HG03521 (cell line): ENCODE measurements at regions not wholly inside any gene's neighbourhood (a gene's known extent, or its start where the extent isn't known, plus 50 kb on each side); places are given as distances from the start of the nearest gene placed in this dataset.
A peak's percentile ranks its signal among the peaks of the same experiment; 100 is the strongest.

ENCODE experiments used
- ATAC-seq: cut with Tn5 transposase; IDR thresholded peaks from one replicate; pipeline ENCODE4 v1.9.1; 2021; ENCODE audit warnings: mild to moderate bottlenecking, moderate library complexity; ENCODE audit not compliant: unreplicated experiment

DNA sequence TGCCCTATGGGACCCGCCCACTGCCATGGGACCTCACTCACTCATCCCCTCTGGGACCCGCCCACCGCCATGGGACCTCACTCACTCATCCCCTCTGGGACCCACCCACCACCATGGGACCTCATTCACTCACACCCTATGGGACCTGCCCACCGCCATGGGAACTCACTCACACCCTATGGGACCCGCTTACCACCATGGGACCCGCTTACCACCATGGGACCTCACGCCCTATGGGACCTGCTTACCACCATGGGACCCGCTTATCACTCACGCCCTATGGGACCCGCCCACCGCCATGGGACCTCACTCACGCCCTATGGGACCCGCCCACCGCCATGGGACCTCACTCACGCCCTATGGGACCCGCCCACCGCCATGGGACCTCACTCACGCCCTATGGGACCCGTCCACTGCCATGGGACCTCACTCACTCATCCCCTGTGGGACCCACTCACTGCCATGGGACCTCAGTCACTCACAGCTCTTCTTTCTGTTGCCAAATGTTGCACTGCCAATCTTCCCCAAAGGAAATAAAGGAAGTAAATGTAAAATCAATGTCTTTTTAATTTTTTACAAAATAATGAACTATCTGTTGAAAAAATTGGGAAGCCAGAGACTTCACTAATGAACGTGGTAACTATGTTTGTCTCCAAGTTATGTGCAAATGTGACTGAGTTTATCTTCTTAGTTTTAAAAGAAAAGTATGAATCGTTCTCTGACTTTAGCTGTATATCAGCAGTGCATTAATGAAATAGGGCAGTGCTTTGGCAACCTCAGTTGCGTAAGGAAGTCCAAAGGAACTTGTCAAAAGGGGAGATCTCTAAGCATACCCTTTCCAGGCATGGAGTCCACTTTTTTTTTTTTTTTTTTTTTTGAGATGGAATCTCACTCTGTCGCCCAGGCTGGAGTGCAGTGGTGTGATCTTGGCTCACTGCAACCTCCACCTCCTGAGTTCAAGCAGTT lies 101.5 kb upstream of the MGAT5 start:
- no peak for ATAC-seq

GRCh38 chr2:134153294-134153880 lies 100.5 kb upstream of the MGAT5 start:
- ATAC-seq: no peak

DNA sequence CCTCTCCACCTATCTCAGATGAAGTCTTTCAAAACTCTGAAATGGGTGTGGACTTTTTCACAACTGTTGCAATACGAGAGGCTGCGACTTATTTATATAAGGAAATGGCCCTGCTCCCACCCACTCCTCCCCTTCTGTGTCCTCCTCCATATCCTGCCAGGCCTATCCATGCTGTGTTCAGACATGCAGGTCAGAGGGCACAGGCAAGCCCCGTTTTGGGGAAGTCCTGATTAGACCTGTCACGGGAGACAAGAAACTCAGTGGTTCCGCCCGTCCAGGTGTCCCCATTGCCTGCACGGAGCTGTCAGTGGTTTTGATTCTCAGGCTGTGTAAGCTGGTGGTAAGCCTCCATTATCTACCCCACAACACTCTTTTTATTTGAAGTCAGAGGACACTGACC lies 99.6 kb upstream of the MGAT5 start:
- peak; percentile 58 for ATAC-seq

- peak; percentile 79 for ATAC-seq
These were observed 98.7 kb upstream of the MGAT5 start for GRCh38 chr2:134155134-134155533.

DNA sequence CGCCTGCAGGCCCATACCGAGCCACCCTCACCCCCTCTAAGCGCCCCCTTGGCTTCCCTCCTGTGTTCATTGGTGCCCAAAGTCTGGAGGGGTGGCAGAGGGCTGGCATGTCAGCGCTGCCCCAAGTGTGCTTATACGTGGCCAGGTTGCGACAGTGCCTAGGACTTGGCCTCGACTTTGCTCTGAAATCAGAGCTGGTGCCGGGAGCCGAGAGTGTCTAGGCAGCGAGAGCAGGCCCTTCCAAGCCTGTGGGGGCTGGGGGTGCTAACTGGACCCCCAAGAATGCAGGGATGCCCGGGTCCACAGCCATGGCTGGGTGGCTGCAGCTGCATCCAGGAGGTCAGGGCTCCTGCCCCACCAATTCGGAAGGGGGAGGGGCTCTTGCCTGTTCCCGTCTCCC lies 95.6 kb upstream of the MGAT5 start:
- no peak for ATAC-seq

DNA sequence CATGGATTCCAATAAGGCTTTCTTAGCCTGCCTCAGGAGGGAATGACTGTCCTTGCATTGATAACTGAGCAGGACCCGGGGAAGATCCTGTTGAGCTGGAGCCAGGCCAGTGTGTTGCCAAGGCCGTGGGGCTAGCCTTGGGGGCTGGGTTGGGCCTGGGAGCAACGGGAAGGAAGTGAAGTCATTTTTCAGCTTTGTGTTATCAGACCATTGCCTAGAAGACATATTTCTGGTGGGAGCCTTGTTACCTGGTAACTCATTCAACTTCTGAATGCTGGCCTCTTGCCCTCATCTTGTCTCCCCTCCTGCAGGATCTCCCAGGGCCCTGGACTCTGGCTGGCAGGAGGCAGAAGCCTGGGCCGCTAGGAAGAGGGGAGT lies 92.7 kb upstream of the MGAT5 start:
- ATAC-seq: no peak

DNA sequence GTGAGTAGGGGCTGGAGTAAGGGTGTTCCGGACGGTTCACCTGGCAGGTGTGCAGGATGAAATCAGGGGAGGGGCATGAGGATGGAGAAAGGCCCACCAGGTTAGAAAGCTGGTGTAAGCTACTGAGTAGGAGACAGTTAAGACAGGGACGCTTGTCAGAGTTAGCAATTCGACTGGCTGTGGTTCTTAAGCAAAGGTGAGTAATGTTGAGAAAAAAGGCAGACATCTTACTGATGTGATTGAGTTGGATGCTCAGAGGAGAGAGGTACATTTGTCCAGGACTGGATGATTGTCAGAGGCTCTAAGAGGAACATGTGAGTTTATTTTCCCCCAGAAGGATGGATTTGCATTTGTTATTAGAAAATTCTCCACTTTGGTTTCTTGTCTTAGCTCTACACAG lies 90.5 kb upstream of the MGAT5 start:
- ATAC-seq: no peak

DNA sequence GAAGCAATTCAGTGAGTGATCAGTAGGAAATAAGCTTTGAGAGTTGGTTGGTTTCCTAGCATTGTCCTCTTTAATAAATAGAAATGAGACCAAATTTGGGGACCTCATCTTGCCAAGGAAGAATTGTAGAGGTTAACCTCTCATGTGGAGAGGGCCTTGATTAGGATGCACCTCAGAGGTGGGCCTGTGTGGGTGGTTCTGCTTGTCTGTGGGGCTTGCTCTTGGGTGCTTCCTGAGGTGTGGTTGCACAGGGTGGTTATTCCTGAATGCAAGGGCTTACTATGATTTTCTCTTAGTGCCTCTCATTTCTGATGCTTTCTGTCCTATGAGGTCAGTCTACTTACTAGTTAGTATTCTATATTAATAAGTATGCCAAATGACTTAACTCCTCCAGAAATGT lies 89.6 kb upstream of the MGAT5 start:
- no peak for ATAC-seq

DNA sequence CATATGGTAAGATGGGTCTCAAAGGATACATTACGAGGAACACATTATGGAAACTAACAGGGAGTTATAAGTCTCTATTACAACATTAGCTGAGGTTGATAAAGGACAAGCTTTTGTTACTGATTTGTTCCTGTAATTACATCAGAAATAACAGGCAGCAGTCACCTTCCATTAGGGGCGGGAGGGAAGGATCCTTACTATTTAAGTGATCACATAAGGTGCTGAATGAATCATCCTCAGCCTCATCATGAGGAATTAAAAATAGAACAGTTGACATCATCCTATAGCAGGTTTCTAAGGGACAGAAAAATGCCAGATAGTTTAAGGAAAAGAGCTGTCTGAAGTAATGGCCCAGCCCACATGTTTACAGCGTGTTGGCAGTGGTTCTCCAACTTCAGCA lies 86.9 kb upstream of the MGAT5 start:
- ATAC-seq: no peak

DNA sequence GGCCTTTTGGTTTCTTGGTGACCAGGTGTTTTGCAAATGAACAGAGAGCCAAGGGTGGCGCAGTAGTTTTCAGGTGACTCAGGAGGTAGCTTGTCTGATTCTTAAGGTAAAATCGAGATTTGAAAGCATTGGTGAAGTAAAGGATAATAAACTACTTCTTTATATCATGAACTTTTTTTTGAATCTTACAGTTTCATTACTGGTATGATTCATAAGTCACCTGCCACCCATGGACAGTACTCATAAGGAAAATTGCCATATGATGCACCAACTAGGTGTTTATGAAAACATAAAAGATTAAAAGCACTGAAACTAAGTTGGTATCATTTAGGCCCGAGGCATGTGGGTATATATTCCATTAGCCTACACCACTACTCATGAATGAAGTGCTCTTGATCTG lies 84.1 kb upstream of the MGAT5 start:
- ATAC-seq: peak; percentile 47

- no peak for ATAC-seq
These were observed 83.6 kb upstream of the MGAT5 start for GRCh38 chr2:134170294-134170693.

- no peak for ATAC-seq
These were observed 83.2 kb upstream of the MGAT5 start for GRCh38 chr2:134170700-134171099.

DNA sequence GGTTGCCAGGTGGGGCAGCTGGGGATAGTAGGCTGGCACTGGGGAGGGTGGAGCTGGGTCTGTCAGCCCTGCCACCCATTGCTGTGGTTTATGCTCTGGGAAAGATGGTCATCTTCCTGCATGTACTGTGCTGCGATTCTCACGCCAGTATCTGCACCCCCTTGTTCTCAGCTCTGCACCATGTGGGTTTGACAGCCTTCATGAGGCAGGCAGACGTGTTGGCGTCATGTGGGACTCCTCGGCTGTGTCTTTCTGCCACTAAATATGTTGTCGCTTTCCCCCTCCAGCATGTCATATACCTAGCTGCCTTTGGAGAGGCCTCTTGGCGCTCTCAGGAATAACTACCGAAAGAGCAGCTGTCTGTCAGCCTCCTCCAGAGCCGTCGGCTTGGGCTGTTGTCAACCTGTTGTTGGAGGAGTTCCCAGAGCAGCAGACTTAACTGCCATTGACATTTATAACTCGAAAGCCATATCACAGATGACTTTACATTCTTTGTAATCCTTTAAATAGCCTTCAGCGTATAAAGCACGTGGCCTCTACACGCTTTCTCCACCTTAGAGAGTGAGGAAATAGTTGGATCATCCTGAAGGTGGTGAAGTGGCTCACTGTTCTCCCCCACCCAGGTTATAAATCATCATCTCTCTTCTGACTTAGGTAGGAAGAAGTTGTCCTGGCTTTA lies 80.4 kb upstream of the MGAT5 start:
- ATAC-seq: no peak

- no peak for ATAC-seq
These were observed 79.2 kb upstream of the MGAT5 start for GRCh38 chr2:134174711-134175110.

GRCh38 chr2:134175834-134176233 lies 78.0 kb upstream of the MGAT5 start:
- ATAC-seq: no peak

- no peak for ATAC-seq
These were observed 76.4 kb upstream of the MGAT5 start for GRCh38 chr2:134177351-134177931.

- ATAC-seq: no peak
These were observed 75.6 kb upstream of the MGAT5 start for GRCh38 chr2:134178138-134178877.

DNA sequence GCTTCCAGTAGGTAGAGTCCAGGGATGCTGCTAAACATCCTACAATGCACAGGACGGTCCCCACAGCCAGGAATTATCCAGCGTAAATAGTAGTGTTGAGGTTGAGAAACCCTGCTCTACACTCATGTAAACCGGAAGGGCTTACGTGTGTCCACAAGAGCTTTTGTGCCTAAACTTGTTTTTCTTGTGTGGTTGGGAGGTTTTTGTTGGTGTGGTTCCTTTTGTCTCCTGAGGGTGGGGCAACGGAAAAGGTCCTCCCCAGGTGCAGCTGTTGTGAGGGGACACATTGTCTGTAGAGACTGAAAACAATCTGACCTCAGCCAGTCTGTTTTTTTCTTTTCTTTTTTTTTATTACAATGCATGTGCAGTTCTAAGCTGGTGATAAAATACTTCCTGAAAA lies 72.7 kb upstream of the MGAT5 start:
- ATAC-seq: peak; percentile 77

GRCh38 chr2:134183679-134184078 lies 70.2 kb upstream of the MGAT5 start:
- ATAC-seq: no peak

DNA sequence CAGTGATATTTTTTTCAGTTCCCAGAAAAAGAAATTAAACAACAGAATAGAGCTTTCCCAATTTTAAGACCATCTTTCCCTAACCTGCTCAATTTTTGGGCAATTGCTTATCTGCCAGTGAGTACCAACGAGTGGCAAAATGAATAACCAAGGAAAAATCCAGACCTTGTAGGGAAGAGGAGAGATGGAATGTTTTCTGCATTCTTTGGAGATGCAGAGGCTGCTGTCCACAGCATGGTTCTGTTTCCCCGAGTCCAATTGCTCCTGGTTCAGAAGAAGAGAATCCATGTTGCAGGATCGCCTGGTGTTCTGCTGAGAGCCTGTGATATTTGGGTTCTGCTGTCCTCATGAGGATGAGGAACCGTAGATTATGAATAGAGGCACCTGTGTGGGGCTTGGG lies 68.2 kb upstream of the MGAT5 start:
- ATAC-seq: no peak
